Nephron (organoid): ENCODE measurements at regions not wholly inside any gene's neighbourhood (a gene's known extent, or its start where the extent isn't known, plus 50 kb on each side); places are given as distances from the start of the nearest gene placed in this dataset.

Source experiments
- H3K27ac Mint-ChIP-seq, 3 experiments: 2 replicates each; pipeline ENCODE4 v1.8.0; 2020; ENCODE audit warnings: mixed read lengths in 3 of 3, mild to moderate bottlenecking in 2 of 3, moderate library complexity in 1 of 3
- H3K27me3 Mint-ChIP-seq: 2 replicates; pipeline ENCODE4 v1.8.0; 2021; ENCODE audit warnings: low read depth, mild to moderate bottlenecking, moderate library complexity, mixed read lengths
- H3K36me3 Mint-ChIP-seq: 2 replicates; pipeline ENCODE4 v1.8.0; 2020; ENCODE audit warnings: low read depth, mixed read lengths
- H3K4me1 Mint-ChIP-seq: 2 replicates; pipeline ENCODE4 v1.8.0; 2020; ENCODE audit warnings: mixed read lengths
- H3K4me3 Mint-ChIP-seq, 3 experiments: 2 replicates each; pipeline ENCODE4 v1.8.0; 2020; ENCODE audit warnings: mild to moderate bottlenecking in 3 of 3, mixed read lengths in 3 of 3, moderate library complexity in 2 of 3
- H3K9me3 Mint-ChIP-seq: 2 replicates; pipeline ENCODE4 v1.8.0; 2020; ENCODE audit warnings: mixed read lengths
- TF ChIP-seq, protein P1 (sequence below), 3 experiments: fragments of 200-600 bp; sonication (generic); IDR thresholded peaks; one replicate each; pipeline ENCODE4 v1.5.0; 2021; ENCODE audit warnings: antibody characterized with exemption in 3 of 3; ENCODE audit not compliant: unreplicated experiment in 3 of 3

DNA sequence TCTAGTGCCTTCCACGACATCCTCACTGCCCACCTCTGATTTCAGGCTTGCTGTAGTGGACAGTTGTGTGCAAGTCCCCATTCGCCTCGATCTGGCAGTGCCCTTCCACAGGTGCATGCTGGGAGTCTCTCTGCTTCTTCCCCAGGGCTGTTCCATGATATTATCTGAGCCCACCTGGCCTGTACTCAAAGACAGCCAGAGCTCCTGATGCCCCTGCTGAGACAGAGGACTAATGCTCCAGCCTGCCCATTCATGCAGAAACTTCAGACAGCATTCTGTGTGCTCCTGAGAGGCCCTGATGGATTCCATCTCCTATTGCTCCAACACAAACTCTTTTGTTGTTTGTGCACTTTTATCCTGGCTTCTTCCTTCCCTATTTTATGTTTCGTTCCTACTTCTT, 164.8 kb upstream of the PRSS58 start:
- no peaks in the 10 kb centered on the region for H3K9me3 Mint-ChIP-seq
- no peak overlapping the region for H3K4me3 Mint-ChIP-seq
- H3K27ac Mint-ChIP-seq: no peak overlapping the region
- peaks cover 4% of the 10 kb centered on the region for H3K27me3 Mint-ChIP-seq
- no peaks in the 10 kb centered on the region for H3K36me3 Mint-ChIP-seq
- no peaks in the 10 kb centered on the region for H3K4me1 Mint-ChIP-seq
- TF ChIP-seq, protein P1, sequence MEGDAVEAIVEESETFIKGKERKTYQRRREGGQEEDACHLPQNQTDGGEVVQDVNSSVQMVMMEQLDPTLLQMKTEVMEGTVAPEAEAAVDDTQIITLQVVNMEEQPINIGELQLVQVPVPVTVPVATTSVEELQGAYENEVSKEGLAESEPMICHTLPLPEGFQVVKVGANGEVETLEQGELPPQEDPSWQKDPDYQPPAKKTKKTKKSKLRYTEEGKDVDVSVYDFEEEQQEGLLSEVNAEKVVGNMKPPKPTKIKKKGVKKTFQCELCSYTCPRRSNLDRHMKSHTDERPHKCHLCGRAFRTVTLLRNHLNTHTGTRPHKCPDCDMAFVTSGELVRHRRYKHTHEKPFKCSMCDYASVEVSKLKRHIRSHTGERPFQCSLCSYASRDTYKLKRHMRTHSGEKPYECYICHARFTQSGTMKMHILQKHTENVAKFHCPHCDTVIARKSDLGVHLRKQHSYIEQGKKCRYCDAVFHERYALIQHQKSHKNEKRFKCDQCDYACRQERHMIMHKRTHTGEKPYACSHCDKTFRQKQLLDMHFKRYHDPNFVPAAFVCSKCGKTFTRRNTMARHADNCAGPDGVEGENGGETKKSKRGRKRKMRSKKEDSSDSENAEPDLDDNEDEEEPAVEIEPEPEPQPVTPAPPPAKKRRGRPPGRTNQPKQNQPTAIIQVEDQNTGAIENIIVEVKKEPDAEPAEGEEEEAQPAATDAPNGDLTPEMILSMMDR (IDR thresholded peaks at IDR 0.05; ENCODE audit: unreplicated experiment in 3 of 3): no peak

DNA sequence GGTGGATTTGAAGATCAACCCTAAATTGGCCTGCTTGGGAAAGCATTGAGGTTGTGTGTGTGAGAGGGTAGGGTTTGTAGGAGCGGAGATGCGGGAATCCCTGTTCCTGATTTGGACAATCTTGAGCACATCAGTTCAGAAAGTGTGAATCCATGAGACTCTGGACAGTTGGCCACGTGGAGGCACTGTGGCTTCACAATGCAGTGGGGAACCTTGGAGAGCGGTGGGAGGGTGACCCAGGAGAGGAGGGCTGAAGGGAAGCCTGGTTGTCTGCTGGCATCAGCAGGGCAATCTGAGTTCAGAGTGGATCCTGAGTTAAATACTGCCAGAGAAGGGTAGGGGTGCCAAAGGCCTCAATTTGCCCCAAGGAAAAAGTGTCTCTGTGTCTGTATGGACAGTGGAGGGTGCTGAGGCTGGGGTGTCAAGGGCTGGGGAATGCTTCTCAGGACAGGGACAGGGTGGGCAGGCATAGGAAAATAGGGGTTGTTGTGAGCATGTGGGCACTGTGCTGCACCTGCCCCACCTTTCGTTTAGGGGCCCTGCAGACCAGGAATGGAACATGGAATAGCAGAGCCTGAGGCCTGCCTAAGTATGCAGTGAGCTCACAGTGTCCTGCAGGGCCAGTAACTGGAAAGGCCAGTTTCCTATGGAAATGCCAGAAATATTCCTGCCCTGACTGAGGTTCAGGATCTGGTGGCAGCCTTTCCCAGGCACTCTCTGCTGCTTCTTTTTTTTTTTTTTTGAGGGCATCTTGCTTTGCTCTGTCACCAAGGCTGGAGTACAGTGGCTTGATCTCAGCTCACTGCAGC, 162.9 kb upstream of the PRSS58 start:
- no peak overlapping the region for H3K27ac Mint-ChIP-seq
- H3K4me1 Mint-ChIP-seq: no peaks in the 10 kb centered on the region
- TF ChIP-seq, protein P1 (IDR thresholded peaks at IDR 0.05; ENCODE audit: unreplicated experiment in 3 of 3): no peak
- H3K36me3 Mint-ChIP-seq: no peaks in the 10 kb centered on the region
- no peaks in the 10 kb centered on the region for H3K9me3 Mint-ChIP-seq
- peaks cover 3% of the 10 kb centered on the region for H3K27me3 Mint-ChIP-seq
- no peak overlapping the region for H3K4me3 Mint-ChIP-seq

DNA sequence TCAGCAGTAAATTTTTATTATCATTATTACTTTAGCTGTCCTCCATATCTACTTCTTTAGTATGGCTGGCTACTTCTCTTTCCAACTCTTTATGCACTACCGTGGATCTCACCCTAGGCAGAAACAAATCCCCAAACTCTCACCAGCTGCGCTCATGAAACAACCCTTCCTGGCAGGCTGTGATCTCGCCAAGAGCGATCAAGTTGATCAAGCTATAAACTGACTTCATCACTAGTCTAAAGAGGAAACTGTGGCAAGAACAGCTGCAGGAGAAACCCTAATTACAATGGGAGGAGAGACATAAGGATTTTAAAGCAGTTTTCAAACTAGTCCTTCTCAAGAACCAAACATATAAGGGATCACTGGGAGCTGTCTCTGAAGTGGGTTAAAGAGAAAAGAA, 160.5 kb upstream of the PRSS58 start:
- Mint-ChIP-seq H3K4me3 (no peak overlapping the region), H3K36me3 (no peaks in the 10 kb centered on the region), H3K4me1 (no peaks in the 10 kb centered on the region), H3K9me3 (no peaks in the 10 kb centered on the region), H3K27me3 (no peaks in the 10 kb centered on the region), H3K27ac (no peak overlapping the region)
- TF ChIP-seq, protein P1 (IDR thresholded peaks at IDR 0.05; ENCODE audit: unreplicated experiment in 3 of 3): no peak

DNA sequence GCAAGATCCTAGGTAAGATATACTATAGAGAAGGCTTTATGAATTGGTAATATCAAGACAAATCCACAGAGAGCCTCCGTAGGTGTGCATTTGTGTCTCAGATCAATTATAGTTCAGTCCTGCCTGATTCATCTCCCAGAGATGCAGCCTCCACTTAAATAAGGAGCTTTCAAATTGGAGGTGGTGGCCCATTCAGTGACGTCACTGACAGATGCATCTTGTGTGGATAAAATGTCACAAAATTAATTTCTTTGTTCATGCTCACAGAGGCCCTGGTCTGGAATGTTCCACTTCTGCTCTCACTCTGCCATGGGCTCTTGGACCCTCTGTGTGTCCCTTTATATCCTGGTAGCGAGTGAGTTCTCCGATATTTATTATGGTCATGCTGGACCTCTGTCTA, 157.1 kb upstream of the PRSS58 start:
- Mint-ChIP-seq H3K4me3 (no peak overlapping the region), H3K36me3 (no peaks in the 10 kb centered on the region), H3K27ac (no peak overlapping the region), H3K27me3 (no peaks in the 10 kb centered on the region), H3K4me1 (no peaks in the 10 kb centered on the region), H3K9me3 (no peaks in the 10 kb centered on the region)
- TF ChIP-seq, protein P1 (IDR thresholded peaks at IDR 0.05; ENCODE audit: unreplicated experiment in 3 of 3): no peak

DNA sequence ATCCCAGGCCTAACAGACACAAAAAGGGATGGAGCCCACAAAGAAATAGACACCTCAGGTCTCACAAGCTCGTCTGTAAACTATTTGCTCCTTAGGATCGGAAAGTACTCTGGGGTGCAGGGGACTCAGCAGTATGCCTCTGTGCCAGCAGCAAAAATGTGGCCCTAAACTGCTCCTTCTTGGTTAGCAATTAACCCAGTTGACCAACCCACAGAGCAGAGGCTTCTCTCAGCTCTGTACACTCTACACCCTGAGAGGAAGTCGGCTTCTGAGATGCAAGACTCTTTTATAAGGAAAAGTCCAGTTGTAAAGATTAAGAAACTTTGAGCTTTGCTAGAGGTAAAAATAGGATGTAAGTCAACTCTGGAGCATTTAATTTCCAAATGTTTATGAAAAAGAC, 156.3 kb upstream of the PRSS58 start:
- Mint-ChIP-seq H3K27me3 (no peaks in the 10 kb centered on the region), H3K4me3 (no peak overlapping the region), H3K4me1 (no peaks in the 10 kb centered on the region), H3K36me3 (no peaks in the 10 kb centered on the region), H3K27ac (no peak overlapping the region), H3K9me3 (no peaks in the 10 kb centered on the region)
- TF ChIP-seq, protein P1 (IDR thresholded peaks at IDR 0.05; ENCODE audit: unreplicated experiment in 3 of 3): no peak
